ENCODE measurements at regions not wholly inside any gene's neighbourhood (a gene's known extent, or its start where the extent isn't known, plus 50 kb on each side); places are given as distances from the start of the nearest gene placed in this dataset.
"Not testable (repeated sequence)": the region's sequence is repeated elsewhere in the genome, so short reads cannot be mapped to it uniquely, and the experiment has no call there.

DNA sequence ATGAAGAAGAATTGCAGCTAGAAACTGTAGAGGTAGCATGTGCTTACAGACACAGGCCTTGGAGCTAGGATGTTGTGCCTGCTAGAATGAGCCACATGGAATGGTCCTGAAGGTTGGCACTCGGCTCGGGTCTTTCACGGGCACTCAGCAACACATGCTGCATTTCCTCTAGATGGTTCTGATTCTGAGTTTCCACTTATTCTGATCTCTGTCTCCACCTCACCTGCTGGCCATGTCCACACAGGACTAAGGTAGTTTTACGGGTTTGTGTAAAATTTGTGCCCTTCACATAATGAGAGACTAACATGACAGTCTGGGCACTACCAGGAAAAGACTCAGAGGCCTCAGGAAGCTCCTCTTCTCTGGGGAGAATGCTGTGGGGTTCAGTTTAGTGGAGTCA lies 444.8 kb upstream of the MKI67 start:
- Mint-ChIP-seq H3K4me3 (no peak overlapping the region), H3K9me3 (no peaks in the 10 kb centered on the region), H3K27me3 (no peaks in the 10 kb centered on the region), H3K27ac (no peak overlapping the region), H3K36me3 (ENCODE audit: low read depth) (no peaks in the 10 kb centered on the region), H3K4me1 (ENCODE audit: low read depth) (no peaks in the 10 kb centered on the region)

DNA sequence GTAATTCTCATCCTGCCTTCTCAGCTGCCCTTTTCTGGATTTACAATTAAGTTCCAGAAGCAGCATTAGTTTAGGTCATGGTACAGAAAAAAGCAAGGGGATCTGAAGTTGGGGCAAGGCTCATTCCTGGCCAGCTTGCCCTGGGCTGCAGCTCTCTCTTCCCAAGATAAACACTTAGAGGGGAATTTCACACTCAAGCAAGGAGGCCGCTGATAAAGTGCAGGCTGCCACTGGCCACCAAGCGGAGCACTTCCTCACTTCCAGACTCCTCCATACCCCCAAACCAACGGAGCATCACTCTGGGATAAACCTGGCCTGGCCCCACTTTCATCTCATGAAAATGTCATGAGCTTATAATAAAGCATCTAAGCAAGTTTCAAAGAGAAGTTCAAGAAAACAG lies 445.5 kb upstream of the MKI67 start:
- Mint-ChIP-seq H3K9me3 (no peaks in the 10 kb centered on the region), H3K4me3 (no peak overlapping the region), H3K36me3 (ENCODE audit: low read depth) (no peaks in the 10 kb centered on the region), H3K27me3 (no peaks in the 10 kb centered on the region), H3K27ac (no peak overlapping the region), H3K4me1 (ENCODE audit: low read depth) (no peaks in the 10 kb centered on the region)

DNA sequence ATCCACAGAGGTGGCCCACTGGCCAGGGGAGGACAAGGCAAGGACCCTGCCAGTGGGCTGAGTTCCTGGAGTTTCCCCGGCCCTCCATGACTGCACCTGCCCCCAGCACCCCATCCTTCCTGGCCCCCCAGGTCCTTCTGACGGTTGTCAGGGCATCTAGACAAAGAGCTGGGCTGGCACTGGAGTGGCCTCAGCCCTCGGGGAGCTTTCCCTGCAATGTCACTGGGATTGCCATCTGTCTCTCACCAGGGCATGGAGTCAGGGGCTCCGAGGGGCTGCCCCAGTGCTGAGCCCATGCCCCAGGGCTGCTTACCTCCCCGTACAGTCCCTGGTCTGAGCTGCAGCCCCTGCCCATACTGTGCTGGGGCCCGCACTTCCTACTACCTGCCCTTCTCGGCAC lies 446.5 kb upstream of the MKI67 start:
- Mint-ChIP-seq H3K27ac (no peak overlapping the region), H3K4me3 (no peak overlapping the region), H3K27me3 (no peaks in the 10 kb centered on the region), H3K4me1 (ENCODE audit: low read depth) (no peaks in the 10 kb centered on the region), H3K9me3 (no peaks in the 10 kb centered on the region), H3K36me3 (ENCODE audit: low read depth) (no peaks in the 10 kb centered on the region)

DNA sequence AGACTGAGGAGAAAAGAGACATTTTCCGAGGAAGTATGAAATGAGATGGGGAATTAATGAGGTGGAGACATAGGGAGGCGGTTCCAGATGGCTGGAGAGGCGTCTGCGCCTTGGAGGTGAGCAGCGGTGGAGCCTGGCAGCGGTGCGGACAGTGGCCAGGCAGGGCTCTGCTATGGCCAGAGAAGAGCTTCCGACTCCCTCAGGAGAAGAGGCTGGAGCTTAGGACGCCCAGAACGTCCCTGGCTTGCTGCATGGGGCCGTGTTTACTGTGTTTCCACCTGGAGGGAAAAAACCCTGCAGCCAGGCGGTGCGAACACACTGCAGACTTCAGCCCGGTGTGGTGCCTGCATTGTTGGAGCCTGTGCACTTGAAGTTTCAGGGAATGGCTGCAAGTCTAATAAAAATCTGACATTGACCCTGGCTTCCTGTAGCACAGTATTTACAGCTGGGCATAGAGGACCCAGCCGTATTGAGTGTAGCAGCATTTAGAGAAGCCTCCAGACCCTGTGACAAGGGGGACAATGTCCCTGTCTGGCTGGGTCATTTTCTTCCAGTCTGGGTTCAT lies 447.1 kb upstream of the MKI67 start:
- H3K36me3 Mint-ChIP-seq (ENCODE audit: low read depth) = no peaks in the 10 kb centered on the region
- H3K27me3 Mint-ChIP-seq = no peaks in the 10 kb centered on the region
- no peak overlapping the region for H3K27ac Mint-ChIP-seq
- no peaks in the 10 kb centered on the region for H3K4me1 Mint-ChIP-seq (ENCODE audit: low read depth)
- no peaks in the 10 kb centered on the region for H3K9me3 Mint-ChIP-seq
- H3K4me3 Mint-ChIP-seq = no peak overlapping the region

DNA sequence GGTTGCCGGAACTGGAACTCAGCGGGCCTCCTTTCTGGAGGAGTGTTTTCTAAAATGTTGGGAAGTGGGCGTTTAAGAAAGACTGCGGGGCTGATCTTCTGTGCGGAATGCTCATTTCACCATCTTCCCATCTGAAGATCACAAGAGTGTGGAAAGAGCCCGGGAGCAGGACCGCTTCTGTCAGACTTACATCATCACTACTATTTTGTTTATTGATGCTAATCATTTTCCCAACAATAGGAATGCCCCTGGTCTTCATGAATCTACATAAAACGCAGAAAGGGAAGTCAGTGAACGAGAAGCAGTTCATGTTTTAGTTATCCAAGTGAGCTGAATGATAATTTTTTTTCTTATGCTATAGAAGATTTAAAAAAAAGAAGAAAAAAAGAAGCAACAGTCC lies 447.8 kb upstream of the MKI67 start:
- Mint-ChIP-seq H3K36me3 (ENCODE audit: low read depth) (no peaks in the 10 kb centered on the region), H3K27ac (no peak overlapping the region), H3K27me3 (no peaks in the 10 kb centered on the region), H3K4me3 (no peak overlapping the region), H3K9me3 (no peaks in the 10 kb centered on the region), H3K4me1 (ENCODE audit: low read depth) (no peaks in the 10 kb centered on the region)

DNA sequence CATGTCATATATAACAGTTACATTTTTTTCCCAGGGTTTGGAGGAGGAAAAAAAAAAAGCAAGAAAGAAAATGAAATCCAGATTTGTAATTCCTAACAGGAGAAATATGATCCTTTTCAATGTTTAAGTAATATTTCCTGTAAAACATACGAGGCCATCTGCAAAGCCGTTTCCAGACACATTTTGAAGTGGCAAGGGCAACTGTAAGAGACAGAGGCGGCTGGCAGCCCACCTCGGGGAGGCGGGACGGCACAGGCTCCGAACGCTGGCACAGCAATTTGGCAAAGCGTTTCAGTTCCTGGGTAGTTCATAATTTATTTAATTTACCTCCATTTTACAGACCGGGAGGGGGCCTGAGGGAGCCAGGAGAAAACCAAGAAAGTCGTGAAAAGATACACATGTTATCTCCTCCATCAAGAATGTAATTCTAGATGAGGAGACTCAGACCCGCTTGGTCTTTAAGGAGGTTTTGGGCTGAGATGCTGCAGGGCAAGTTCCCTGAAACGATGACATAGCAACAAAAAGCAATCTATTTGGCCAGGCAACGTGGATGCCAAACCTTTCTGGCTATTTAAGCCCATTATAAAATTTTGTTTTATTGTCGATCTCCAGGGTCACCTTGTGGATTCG lies 448.5 kb upstream of the MKI67 start:
- Mint-ChIP-seq H3K36me3 (ENCODE audit: low read depth) (no peaks in the 10 kb centered on the region), H3K4me1 (ENCODE audit: low read depth) (no peaks in the 10 kb centered on the region), H3K27me3 (no peaks in the 10 kb centered on the region), H3K4me3 (no peak overlapping the region), H3K9me3 (no peaks in the 10 kb centered on the region), H3K27ac (no peak overlapping the region)

DNA sequence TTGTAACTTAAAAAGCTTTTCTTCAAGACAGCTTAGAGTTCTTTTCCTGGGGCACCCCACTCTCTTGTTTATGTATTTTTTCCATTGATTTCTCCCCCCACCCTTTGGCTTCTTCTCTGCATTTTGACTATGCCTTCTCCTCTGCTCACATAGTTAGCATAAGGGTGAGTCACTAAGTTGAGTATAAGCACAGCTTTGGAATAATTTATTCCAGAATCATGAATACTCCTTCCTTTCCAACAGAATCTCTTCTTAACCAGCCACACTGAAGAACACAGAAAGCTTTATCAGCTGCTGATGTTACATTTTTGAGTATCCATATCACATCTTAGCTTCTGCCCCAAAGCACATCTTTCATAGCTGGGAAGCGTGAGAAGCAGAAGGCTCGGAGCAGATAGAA lies 449.5 kb upstream of the MKI67 start:
- Mint-ChIP-seq H3K27me3 (no peaks in the 10 kb centered on the region), H3K36me3 (ENCODE audit: low read depth) (no peaks in the 10 kb centered on the region)

DNA sequence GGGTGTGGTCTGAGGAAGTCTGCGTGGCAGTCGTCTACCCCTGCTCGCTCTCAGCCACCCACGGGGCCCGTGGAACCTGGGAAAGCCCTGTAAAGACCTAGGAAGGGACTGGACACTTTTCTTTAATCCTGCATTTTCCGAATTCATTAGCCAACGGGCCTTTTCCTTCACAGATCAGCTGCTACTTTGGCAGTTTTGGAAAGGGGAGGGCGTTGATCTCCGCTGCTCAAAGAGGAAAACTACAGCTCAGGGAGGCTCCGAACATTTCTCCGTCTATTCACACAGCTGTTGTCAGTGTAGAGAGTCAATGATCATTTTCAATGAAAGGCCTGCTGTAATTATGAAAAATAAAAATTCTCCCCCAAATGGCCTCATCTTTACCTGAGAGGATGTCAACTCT lies 450.1 kb upstream of the MKI67 start:
- Mint-ChIP-seq H3K4me1 (ENCODE audit: low read depth) (no peaks in the 10 kb centered on the region), H3K4me3 (no peak overlapping the region), H3K27me3 (no peaks in the 10 kb centered on the region), H3K36me3 (ENCODE audit: low read depth) (no peaks in the 10 kb centered on the region), H3K9me3 (no peaks in the 10 kb centered on the region), H3K27ac (no peak overlapping the region)

More for the DNA sequence above, 449.5 kb upstream of the MKI67 start:
- H3K4me3 Mint-ChIP-seq = no peak overlapping the region
- no peaks in the 10 kb centered on the region for H3K4me1 Mint-ChIP-seq (ENCODE audit: low read depth)
- no peaks in the 10 kb centered on the region for H3K9me3 Mint-ChIP-seq
- H3K27ac Mint-ChIP-seq = no peak overlapping the region

DNA sequence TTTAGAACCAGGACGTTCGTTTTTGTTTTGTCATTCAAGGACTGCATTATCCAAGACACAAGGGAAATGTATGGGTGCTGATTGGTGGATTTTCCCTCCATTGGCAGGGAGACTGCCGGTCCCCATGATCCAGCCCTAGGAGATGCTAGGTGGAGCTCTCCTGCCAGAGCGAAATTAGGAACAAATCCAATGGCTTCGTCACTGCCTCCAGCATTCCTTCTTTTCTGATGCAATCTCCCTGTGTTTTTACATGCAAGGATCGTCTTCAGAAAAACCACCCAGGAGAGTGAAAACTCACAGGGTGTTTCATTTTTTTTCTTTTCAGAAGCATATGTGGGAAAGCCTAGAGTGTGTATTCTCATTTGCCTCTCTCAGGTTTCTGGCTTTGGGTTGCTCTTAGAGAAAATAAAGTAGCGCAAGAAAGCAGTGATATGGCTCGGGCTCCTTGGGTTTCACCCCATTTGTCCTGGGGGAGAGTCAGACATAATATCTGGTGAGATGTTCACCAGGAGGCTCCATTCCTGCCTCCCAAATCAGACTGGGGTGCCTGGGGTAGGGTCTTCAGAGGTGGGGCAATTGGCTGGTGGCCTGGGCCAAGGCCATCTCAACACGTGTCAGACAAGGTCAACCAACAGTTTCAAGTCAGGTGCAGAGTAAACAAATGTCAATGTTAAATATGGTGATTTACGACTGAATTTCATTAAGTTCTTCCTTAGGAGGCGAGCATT lies 450.9 kb upstream of the MKI67 start:
- Mint-ChIP-seq H3K4me3 (no peak overlapping the region), H3K27ac (no peak overlapping the region), H3K9me3 (no peaks in the 10 kb centered on the region), H3K36me3 (ENCODE audit: low read depth) (no peaks in the 10 kb centered on the region), H3K4me1 (ENCODE audit: low read depth) (no peaks in the 10 kb centered on the region), H3K27me3 (no peaks in the 10 kb centered on the region)

DNA sequence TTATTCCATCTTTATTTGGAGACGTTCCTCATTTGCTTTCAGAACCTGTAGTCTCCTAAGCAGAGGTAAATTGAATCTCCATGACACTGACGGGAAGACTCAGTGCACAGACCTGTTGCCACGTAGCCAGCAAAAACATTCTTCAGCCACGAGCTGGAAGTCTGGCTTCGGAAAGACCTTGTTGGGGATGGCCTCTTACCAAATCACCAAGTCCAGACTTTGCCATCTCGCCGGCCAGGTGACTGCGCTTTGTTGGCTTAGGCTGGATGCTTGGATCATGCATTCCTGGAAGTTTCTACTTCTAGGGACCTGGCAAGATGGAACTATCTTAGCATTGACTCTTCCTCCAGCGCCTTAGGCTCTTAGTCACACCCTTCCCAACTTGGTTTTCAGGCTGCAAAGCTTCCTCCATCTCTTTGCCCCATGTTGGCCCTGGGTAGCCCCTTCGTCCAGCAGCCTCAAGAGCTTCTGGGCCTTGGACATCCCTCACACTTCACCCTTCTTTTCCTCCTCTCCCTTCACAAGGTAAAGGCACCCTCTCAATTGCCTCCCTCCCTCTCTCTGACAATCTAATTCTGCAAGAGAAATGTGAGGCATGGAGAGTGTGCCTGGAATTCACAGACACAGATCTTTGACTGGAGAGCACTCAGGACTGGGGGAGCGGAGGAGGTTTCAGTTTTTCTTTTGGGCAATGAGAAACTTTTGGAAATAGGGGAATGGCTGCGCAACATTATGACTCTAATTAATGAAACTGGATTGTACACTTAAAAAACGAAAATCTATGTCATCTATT lies 451.9 kb upstream of the MKI67 start:
- no peak overlapping the region for H3K27ac Mint-ChIP-seq
- H3K27me3 Mint-ChIP-seq = no peaks in the 10 kb centered on the region
- H3K4me1 Mint-ChIP-seq (ENCODE audit: low read depth) = no peaks in the 10 kb centered on the region
- no peaks in the 10 kb centered on the region for H3K9me3 Mint-ChIP-seq
- H3K36me3 Mint-ChIP-seq (ENCODE audit: low read depth) = no peaks in the 10 kb centered on the region
- H3K4me3 Mint-ChIP-seq = no peak overlapping the region

DNA sequence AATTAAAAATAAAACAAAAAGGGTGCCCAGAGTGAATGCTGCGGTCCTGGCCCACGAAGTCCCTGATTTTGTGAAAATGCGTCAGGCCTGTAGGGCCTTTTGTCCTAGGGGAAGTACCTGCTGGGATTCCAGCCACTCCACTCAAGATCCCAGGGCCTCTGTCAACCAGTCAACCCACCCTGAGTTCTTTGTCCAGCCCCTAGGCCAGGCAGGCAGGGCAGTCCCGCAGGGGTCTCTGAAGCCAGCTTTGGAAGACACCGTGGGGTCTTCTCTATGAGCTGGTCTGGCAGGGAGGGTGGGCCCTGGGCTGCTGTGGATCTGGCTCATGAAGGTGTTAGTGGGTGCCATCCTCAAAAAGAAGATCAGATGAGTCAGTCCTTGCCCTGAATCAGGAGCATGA lies 452.5 kb upstream of the MKI67 start:
- no peaks in the 10 kb centered on the region for H3K4me1 Mint-ChIP-seq (ENCODE audit: low read depth)
- H3K36me3 Mint-ChIP-seq (ENCODE audit: low read depth) = no peaks in the 10 kb centered on the region
- H3K27ac Mint-ChIP-seq = no peak overlapping the region
- H3K4me3 Mint-ChIP-seq = no peak overlapping the region
- H3K27me3 Mint-ChIP-seq = no peaks in the 10 kb centered on the region
- no peaks in the 10 kb centered on the region for H3K9me3 Mint-ChIP-seq

DNA sequence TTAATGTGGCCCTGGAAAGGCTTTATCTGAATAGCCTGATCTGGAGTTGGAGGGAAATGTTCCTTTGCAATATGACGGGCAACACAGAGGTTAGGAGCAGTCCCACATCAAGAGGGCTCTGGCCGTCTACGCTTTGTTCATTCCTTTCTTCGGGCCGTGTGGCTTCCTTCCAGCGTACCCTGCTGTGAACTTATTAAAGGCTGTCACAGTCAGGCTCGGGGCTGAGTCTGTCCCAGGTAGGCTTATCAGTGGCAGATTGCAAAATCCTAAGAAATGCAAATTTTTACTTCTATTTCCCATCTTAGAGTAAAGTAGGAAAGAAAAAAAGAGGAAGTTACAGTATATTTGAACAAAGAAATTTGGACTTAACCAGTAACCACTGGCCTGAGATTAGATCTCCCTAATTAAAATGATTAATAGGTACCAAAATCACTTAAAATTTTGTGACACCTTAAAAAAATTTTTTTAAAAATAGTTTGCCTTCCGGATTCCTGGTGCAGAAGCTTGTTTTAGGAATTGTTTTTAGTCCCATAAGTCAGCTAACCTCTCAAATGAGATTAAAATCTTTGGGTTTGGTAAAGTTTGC lies 453.1 kb upstream of the MKI67 start:
- Mint-ChIP-seq H3K9me3 (no peaks in the 10 kb centered on the region), H3K27ac (no peak overlapping the region), H3K27me3 (no peaks in the 10 kb centered on the region), H3K36me3 (ENCODE audit: low read depth) (no peaks in the 10 kb centered on the region), H3K4me1 (ENCODE audit: low read depth) (no peaks in the 10 kb centered on the region), H3K4me3 (no peak overlapping the region)

DNA sequence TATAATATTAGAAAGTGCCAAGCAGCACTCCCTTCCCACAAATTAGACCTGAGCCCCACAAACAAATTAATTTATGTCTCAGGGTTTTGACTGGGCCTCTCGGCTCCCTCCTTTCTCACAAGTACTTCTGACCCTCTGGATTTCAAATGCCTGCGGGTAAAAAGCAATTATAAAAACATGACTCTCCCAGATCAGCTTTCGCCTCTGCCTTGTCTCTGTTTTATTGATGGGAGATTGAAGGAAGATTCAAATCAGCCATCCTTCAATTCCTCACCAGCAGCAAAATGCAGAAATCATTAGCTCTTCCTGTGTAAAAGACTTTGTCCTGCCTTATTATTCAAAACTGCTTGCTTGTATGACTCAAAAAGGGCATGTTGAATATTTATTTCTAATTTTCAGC lies 453.7 kb upstream of the MKI67 start:
- H3K36me3 Mint-ChIP-seq (ENCODE audit: low read depth) = no peaks in the 10 kb centered on the region
- no peaks in the 10 kb centered on the region for H3K27me3 Mint-ChIP-seq
- no peak overlapping the region for H3K27ac Mint-ChIP-seq
- no peaks in the 10 kb centered on the region for H3K4me1 Mint-ChIP-seq (ENCODE audit: low read depth)
- H3K9me3 Mint-ChIP-seq = no peaks in the 10 kb centered on the region
- no peak overlapping the region for H3K4me3 Mint-ChIP-seq

DNA sequence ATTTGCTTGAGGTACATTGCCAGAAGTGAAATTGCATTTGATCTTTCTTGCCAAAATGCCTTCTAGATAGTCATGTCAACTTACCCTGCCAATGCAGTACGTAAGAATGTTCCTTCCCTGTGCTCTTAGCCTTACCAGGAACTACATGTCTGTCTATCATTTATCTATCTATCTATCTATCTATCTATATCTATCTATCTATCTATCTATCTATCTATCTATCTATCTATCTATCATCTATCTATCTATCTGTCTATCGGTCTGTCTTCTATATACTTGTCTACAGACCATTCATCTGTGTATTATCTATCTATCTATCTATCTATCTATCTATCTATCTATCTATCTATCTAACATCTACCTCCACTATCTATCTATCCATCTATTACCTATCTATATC lies 456.9 kb upstream of the MKI67 start:
- not testable (repeated sequence) for H3K27ac Mint-ChIP-seq; H3K4me1 Mint-ChIP-seq (ENCODE audit: low read depth); H3K36me3 Mint-ChIP-seq (ENCODE audit: low read depth); H3K4me3 Mint-ChIP-seq; H3K27me3 Mint-ChIP-seq; H3K9me3 Mint-ChIP-seq

DNA sequence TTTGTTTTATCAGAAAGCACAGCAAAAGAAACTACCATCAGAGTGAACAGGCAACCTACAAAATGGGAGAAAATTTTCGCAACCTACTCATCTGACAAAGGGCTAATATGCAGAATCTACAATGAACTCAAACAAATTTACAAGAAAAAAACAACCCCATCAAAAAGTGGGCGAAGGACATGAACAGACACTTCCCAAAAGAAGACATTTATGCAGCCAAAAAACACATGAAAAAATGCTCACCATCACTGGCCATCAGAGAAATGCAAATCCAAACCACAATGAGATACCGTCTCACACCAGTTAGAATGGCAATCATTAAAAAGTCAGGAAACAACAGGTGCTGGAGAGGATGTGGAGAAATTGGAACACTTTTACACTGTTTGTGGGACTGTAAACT lies 460.4 kb upstream of the MKI67 start:
- H3K27ac Mint-ChIP-seq; H3K27me3 Mint-ChIP-seq; H3K4me3 Mint-ChIP-seq; H3K9me3 Mint-ChIP-seq; H3K4me1 Mint-ChIP-seq (ENCODE audit: low read depth); H3K36me3 Mint-ChIP-seq (ENCODE audit: low read depth): not testable (repeated sequence)

Measured in stimulated activated naive CD8-positive, alpha-beta T cell treated with anti-CD3 and anti-CD28 coated beads, Interleukin-15, Interleukin-2, amounts not matched to agents 100 ng/mL and 50 ng/mL, for 24 hours (primary cell).